Retinal pigment epithelial cell (primary cell): ENCODE measurements at regions not wholly inside any gene's neighbourhood (a gene's known extent, or its start where the extent isn't known, plus 50 kb on each side); places are given as distances from the start of the nearest gene placed in this dataset.

Experiments used
- DNase-seq: peaks from one replicate; pipeline ENCODE4 v3.0.0-alpha.2; 2010; ENCODE audit warnings: low read depth
- H3K4me3 ChIP-seq: 2 replicates; pipeline ENCODE4 v1.5.1; 2011; ENCODE audit warnings: mild to moderate bottlenecking, low read length, control low read depth, moderate library complexity
- TF ChIP-seq, protein P1 (sequence below): conservative IDR thresholded peaks from 2 replicates; pipeline ENCODE4 v1.5.1; 2011; ENCODE audit warnings: low read depth, low read length, control low read depth, inconsistent platforms

GRCh38 chr6:150456466-150456865 is 87.7 kb downstream of the IYD start:
- H3K4me3 ChIP-seq, result no peak overlapping the region
- no peak for DNase-seq
- TF ChIP-seq, protein P1, sequence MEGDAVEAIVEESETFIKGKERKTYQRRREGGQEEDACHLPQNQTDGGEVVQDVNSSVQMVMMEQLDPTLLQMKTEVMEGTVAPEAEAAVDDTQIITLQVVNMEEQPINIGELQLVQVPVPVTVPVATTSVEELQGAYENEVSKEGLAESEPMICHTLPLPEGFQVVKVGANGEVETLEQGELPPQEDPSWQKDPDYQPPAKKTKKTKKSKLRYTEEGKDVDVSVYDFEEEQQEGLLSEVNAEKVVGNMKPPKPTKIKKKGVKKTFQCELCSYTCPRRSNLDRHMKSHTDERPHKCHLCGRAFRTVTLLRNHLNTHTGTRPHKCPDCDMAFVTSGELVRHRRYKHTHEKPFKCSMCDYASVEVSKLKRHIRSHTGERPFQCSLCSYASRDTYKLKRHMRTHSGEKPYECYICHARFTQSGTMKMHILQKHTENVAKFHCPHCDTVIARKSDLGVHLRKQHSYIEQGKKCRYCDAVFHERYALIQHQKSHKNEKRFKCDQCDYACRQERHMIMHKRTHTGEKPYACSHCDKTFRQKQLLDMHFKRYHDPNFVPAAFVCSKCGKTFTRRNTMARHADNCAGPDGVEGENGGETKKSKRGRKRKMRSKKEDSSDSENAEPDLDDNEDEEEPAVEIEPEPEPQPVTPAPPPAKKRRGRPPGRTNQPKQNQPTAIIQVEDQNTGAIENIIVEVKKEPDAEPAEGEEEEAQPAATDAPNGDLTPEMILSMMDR, result no peak

GRCh38 chr6:150456902-150457643 is 88.3 kb downstream of the IYD start:
- DNase-seq, result no peak
- TF ChIP-seq, protein P1, result no peak
- H3K4me3 ChIP-seq, result no peak overlapping the region

- no peak overlapping the region for H3K4me3 ChIP-seq
- TF ChIP-seq, protein P1, result no peak
- DNase-seq, result peak; percentile 16
These were observed 89.8 kb downstream of the IYD start for GRCh38 chr6:150458579-150458978.

GRCh38 chr6:150463852-150464251 is 95.0 kb downstream of the IYD start:
- no peak for DNase-seq
- no peak overlapping the region for H3K4me3 ChIP-seq
- TF ChIP-seq, protein P1, result no peak

DNA sequence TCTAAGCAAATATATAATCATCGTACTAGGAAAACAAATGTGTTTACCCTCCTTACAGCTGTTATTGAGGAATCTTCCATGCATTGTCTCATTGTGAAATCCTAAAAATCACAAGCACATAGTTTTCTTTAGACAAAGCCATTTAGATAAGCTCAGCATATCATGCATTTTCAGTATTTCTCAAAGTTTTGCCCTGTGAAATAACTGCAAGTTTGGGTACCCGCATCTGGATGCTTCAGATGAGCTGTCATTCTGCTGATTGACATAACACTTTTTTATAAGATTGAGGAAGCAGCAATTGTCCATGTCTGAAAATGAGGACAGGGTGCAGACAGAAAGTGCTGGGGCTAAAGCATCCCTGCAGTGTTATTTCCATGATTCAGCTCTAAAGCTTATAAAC is 96.2 kb downstream of the IYD start:
- no peak for DNase-seq
- no peak overlapping the region for H3K4me3 ChIP-seq
- TF ChIP-seq, protein P1, result no peak

- TF ChIP-seq, protein P1, result no peak
These were observed 96.8 kb downstream of the IYD start for GRCh38 chr6:150465610-150466009.

DNA sequence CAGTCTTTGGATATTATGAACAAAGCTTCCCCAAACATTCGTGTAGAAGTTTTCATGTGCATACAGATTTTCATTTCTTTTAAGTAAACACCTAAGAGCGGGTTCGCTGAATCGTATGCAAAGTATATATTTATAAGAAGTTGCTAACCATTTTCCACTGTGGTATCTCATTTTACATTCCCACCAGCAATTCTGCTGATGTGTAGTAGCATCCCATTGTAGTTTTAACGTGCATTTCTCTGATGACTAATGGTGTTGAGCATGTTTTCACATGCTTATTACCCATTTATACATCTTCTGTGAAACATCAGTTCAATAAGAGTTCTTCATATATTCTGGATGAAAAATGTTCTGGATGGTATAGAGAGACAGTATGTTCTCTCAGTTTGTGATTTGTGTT is 97.4 kb downstream of the IYD start:
- TF ChIP-seq, protein P1, result no peak
- no peak overlapping the region for H3K4me3 ChIP-seq
- no peak for DNase-seq

More at GRCh38 chr6:150465610-150466009, 96.8 kb downstream of the IYD start:
- H3K4me3 ChIP-seq, result no peak overlapping the region
- no peak for DNase-seq
